ENCODE measurements at regions not wholly inside any gene's neighbourhood (a gene's known extent, or its start where the extent isn't known, plus 50 kb on each side); places are given as distances from the start of the nearest gene placed in this dataset.

GRCh38 chr5:91684625-91685024, 301.5 kb upstream of the ARRDC3 start:
- TF ChIP-seq CTCF (IDR thresholded peaks at IDR 0.05) (no peak), POLR2A (IDR thresholded peaks at IDR 0.05) (no peak), POLR2AphosphoS5 (IDR thresholded peaks at IDR 0.05) (no peak), EP300 (IDR thresholded peaks at IDR 0.05; ENCODE audit: low read depth) (no peak)
